ENCODE measurements at regions not wholly inside any gene's neighbourhood (a gene's known extent, or its start where the extent isn't known, plus 50 kb on each side); places are given as distances from the start of the nearest gene placed in this dataset.
"Not testable (repeated sequence)": the region's sequence is repeated elsewhere in the genome, so short reads cannot be mapped to it uniquely, and the experiment has no call there.

GRCh38 chr11:64428693-64429092 is 69.7 kb downstream of the RPS6KA4 start:
- Histone ChIP-seq H3K4me3 (ENCODE audit: low read depth, low read length) (no peak overlapping the region), H3K4me1 (ENCODE audit: insufficient read depth) (no peaks in the 10 kb centered on the region), H3K36me3 (ENCODE audit: insufficient read depth) (no peaks in the 10 kb centered on the region), H3K27ac (ENCODE audit: low read depth) (no peak overlapping the region)
- WGBS = 68% methylated on average over 12 of the region's 12 CpGs
- DNase-seq (ENCODE audit: extremely low spot score) = no peak

DNA sequence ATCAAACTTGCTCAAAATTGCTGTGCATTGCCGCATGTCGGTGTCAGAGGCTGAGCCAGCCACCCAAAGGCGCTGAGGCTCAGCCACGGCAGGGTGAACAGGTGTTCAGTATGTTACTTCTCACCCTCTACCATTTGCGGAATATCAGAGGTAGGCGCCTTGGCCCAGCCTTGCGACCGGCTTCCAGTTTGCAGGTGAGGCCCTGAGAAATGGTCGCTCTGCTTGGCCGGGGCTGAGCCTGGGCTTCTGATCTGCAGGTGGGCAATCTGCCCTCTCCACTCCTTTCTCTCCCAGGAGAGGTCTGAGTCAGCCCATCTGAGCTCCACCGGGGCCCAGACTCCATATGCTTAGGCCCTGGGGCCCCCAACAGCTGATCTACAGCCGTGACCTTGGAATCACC is 71.0 kb downstream of the RPS6KA4 start:
- H3K4me1 ChIP-seq (ENCODE audit: insufficient read depth) = no peaks in the 10 kb centered on the region
- no peak overlapping the region for H3K4me3 ChIP-seq (ENCODE audit: low read depth, low read length)
- no peak for DNase-seq (ENCODE audit: extremely low spot score)
- WGBS = 94% methylated on average over 12 of the region's 12 CpGs
- no peak overlapping the region for H3K27ac ChIP-seq (ENCODE audit: low read depth)
- no peaks in the 10 kb centered on the region for H3K36me3 ChIP-seq (ENCODE audit: insufficient read depth)

DNA sequence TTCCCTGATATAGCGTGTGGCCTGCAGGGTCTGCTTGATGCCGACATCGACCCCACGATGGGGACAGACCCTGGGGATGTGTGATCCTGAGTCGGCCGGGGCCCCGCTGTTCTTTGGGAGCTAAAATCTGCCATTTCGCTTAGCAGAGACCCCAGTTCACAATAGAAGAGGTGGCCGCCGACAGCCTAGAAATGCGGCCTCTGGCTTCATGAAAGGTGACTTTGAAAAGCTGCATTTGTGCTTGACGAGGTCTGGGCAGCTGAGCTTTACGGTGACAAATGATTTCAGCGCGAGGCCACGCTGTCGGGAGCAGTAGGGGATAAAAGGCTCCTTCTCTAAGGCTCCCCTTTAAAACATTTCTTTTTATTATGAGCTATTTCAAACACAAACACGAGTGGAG is 71.7 kb downstream of the RPS6KA4 start:
- H3K4me1 ChIP-seq (ENCODE audit: insufficient read depth) = no peaks in the 10 kb centered on the region
- DNase-seq (ENCODE audit: extremely low spot score) = no peak
- no peaks in the 10 kb centered on the region for H3K36me3 ChIP-seq (ENCODE audit: insufficient read depth)
- WGBS = 67% methylated on average over 18 of the region's 18 CpGs
- H3K27ac ChIP-seq (ENCODE audit: low read depth) = no peak overlapping the region
- H3K4me3 ChIP-seq (ENCODE audit: low read depth, low read length) = no peak overlapping the region

DNA sequence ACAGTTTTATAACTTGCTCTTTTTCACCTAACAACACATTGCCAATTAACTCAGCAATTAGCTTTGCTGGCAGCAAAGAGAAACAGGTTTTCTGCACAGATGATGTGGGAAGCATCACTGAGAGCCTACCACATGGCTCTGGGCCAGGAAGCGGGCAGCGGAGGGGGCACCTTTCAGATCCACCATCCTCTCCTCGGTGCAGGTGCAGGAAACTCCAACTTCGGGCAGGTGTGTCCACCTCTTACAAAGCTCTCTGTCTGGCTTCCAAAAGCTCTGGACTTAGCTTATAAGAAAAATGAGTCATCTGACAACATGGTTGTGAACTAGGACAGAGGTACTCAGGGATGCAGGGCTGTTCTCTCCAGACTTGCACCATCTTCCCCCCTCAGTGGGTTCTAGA is 77.0 kb downstream of the RPS6KA4 start:
- H3K27ac ChIP-seq (ENCODE audit: low read depth) = no peak overlapping the region
- DNase-seq (ENCODE audit: extremely low spot score) = no peak
- H3K4me3 ChIP-seq (ENCODE audit: low read depth, low read length) = no peak overlapping the region
- H3K4me1 ChIP-seq (ENCODE audit: insufficient read depth) = no peaks in the 10 kb centered on the region
- H3K36me3 ChIP-seq (ENCODE audit: insufficient read depth) = no peaks in the 10 kb centered on the region
- 73% methylated on average over 4 of the region's 4 CpGs for WGBS

DNA sequence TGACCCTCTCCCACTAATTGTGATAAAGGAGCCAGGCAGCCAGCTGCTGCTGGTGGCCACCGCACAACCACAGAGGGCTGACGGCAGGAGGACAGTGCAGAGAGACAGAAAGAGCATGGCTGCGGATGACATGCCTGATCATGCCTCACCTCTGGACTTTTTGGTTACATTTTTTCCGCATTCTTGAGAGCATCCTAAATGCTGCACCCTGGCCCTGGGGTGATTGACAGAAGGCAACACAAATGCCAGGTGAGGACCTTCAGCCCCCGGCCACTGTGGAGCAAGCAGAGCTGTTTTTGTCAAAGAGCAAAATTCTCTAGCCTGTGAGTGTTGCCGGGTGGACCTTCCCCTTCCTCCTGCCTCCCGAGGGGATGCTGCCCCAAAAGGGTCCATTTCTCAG is 78.5 kb downstream of the RPS6KA4 start:
- Histone ChIP-seq H3K4me3 (ENCODE audit: low read depth, low read length) (no peak overlapping the region), H3K36me3 (ENCODE audit: insufficient read depth) (no peaks in the 10 kb centered on the region), H3K4me1 (ENCODE audit: insufficient read depth) (no peaks in the 10 kb centered on the region), H3K27ac (ENCODE audit: low read depth) (no peak overlapping the region)
- WGBS = 78% methylated on average over 7 of the region's 7 CpGs
- DNase-seq (ENCODE audit: extremely low spot score) = no peak

GRCh38 chr11:64438986-64439771 is 80.2 kb downstream of the RPS6KA4 start:
- no peak overlapping the region for H3K4me3 ChIP-seq (ENCODE audit: low read depth, low read length)
- 62% methylated on average over 22 of the region's 22 CpGs for WGBS
- H3K36me3 ChIP-seq (ENCODE audit: insufficient read depth) = no peaks in the 10 kb centered on the region
- DNase-seq (ENCODE audit: extremely low spot score) = no peak
- H3K27ac ChIP-seq (ENCODE audit: low read depth) = no peak overlapping the region
- H3K4me1 ChIP-seq (ENCODE audit: insufficient read depth) = no peaks in the 10 kb centered on the region

GRCh38 chr11:64439772-64440491 is 81.0 kb downstream of the RPS6KA4 start:
- H3K27ac ChIP-seq (ENCODE audit: low read depth); H3K36me3 ChIP-seq (ENCODE audit: insufficient read depth); DNase-seq (ENCODE audit: extremely low spot score); H3K4me1 ChIP-seq (ENCODE audit: insufficient read depth); H3K4me3 ChIP-seq (ENCODE audit: low read depth, low read length): not testable (repeated sequence)
- 94% methylated on average over 8 of the region's 8 CpGs for WGBS

GRCh38 chr11:64441127-64441526 is 82.2 kb downstream of the RPS6KA4 start:
- no peaks in the 10 kb centered on the region for H3K4me1 ChIP-seq (ENCODE audit: insufficient read depth)
- no peak for DNase-seq (ENCODE audit: extremely low spot score)
- no peak overlapping the region for H3K27ac ChIP-seq (ENCODE audit: low read depth)
- H3K4me3 ChIP-seq (ENCODE audit: low read depth, low read length) = no peak overlapping the region
- no peaks in the 10 kb centered on the region for H3K36me3 ChIP-seq (ENCODE audit: insufficient read depth)
- 62% methylated on average over 11 of the region's 11 CpGs for WGBS

- no peak overlapping the region for H3K4me3 ChIP-seq (ENCODE audit: low read depth, low read length)
- WGBS = 86% methylated on average over 5 of the region's 5 CpGs
- DNase-seq (ENCODE audit: extremely low spot score) = no peak
- H3K36me3 ChIP-seq (ENCODE audit: insufficient read depth) = no peaks in the 10 kb centered on the region
- H3K4me1 ChIP-seq (ENCODE audit: insufficient read depth) = no peaks in the 10 kb centered on the region
- no peak overlapping the region for H3K27ac ChIP-seq (ENCODE audit: low read depth)
Observed at GRCh38 chr11:64443001-64443400, 84.0 kb downstream of the RPS6KA4 start.

DNA sequence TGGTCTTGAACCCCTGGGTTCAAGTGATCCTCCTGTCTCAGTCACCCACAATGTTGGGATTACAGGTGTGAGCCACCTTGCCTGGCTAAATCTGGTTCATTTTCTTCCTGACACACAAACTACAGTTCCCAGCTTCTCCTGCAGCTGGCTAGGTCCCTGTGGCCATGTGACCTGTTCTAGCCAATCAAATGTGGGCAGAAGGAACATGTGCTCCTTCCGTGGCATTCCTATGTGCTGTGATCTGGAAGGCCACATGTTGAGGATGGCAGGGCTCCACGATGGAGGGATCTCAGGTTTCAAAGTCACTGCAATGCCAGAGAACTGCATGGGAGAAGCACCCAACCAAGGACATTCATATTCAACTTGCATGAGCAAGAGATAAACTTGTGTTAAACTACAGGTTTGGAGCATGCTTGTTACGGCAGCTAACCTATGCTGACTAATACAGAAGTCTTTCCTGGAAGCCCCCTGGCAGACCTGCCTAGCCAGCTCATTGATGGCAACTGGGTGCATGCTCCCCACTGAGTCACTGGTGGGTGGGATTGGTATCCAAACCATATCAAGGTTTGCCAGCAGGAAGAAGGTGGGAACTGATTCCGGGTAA is 86.0 kb downstream of the RPS6KA4 start:
- H3K4me1 ChIP-seq (ENCODE audit: insufficient read depth) = no peaks in the 10 kb centered on the region
- WGBS = 76% methylated on average over 4 of the region's 4 CpGs
- H3K27ac ChIP-seq (ENCODE audit: low read depth) = no peak overlapping the region
- no peaks in the 10 kb centered on the region for H3K36me3 ChIP-seq (ENCODE audit: insufficient read depth)
- no peak overlapping the region for H3K4me3 ChIP-seq (ENCODE audit: low read depth, low read length)
- DNase-seq (ENCODE audit: extremely low spot score) = no peak

- Histone ChIP-seq H3K4me1 (ENCODE audit: insufficient read depth) (no peaks in the 10 kb centered on the region), H3K36me3 (ENCODE audit: insufficient read depth) (no peaks in the 10 kb centered on the region), H3K27ac (ENCODE audit: low read depth) (no peak overlapping the region), H3K4me3 (ENCODE audit: low read depth, low read length) (no peak overlapping the region)
- no peak for DNase-seq (ENCODE audit: extremely low spot score)
- WGBS = 87% methylated on average over 4 of the region's 4 CpGs
Observed at GRCh38 chr11:64445651-64446050, 86.7 kb downstream of the RPS6KA4 start.

GRCh38 chr11:64447831-64448598 is 89.1 kb downstream of the RPS6KA4 start:
- Histone ChIP-seq H3K36me3 (ENCODE audit: insufficient read depth) (no peaks in the 10 kb centered on the region), H3K4me1 (ENCODE audit: insufficient read depth) (no peaks in the 10 kb centered on the region), H3K4me3 (ENCODE audit: low read depth, low read length) (no peak overlapping the region), H3K27ac (ENCODE audit: low read depth) (no peak overlapping the region)
- no peak for DNase-seq (ENCODE audit: extremely low spot score)
- 22% methylated on average over 17 of the region's 17 CpGs for WGBS

DNA sequence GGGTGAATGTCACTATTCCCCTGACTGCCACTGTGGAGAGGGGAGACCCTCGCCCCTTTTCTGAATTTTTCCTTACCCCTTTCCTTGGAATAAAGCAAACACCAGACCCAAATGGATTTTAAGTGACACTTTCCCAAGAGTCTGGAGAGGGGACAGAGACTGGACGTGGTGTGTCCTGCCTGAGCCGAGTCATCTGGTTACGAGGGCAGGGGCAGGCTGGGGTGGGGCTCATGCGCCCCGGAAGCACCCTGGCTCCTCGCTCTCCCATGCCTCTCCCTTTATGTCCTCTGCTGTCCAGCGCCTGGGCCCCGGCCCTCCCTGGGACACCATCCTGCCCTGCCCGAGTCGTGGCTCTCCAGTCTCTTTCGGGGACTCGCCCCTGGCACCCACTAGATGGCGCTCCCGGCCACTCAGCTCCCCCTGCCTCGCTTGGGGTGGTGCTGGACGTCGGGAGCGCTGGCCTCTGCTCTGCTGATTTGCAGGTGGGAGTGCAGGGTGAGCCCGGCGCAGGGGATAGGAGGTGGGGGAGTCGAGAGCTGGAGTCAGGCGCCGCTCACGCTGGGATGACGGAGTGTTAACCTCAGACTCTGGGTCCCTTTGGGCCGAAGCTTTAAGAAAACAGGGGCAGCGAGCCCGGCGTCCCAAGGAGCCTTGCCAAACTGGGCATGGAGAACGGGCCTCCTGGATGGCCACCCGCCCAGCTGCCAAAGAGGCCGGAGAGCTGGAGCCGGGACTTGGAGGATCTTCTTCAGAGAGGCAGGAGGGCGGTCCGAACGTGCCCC is 89.8 kb downstream of the RPS6KA4 start:
- H3K27ac ChIP-seq (ENCODE audit: low read depth) = no peak overlapping the region
- peak; percentile 29 for DNase-seq (ENCODE audit: extremely low spot score)
- no peak overlapping the region for H3K4me3 ChIP-seq (ENCODE audit: low read depth, low read length)
- H3K4me1 ChIP-seq (ENCODE audit: insufficient read depth) = no peaks in the 10 kb centered on the region
- 3% methylated on average over 37 of the region's 37 CpGs for WGBS
- H3K36me3 ChIP-seq (ENCODE audit: insufficient read depth) = no peaks in the 10 kb centered on the region

Measured in urinary bladder (tissue), 3 donors.